ENCODE measurements at regions not wholly inside any gene's neighbourhood (a gene's known extent, or its start where the extent isn't known, plus 50 kb on each side); places are given as distances from the start of the nearest gene placed in this dataset.

DNA sequence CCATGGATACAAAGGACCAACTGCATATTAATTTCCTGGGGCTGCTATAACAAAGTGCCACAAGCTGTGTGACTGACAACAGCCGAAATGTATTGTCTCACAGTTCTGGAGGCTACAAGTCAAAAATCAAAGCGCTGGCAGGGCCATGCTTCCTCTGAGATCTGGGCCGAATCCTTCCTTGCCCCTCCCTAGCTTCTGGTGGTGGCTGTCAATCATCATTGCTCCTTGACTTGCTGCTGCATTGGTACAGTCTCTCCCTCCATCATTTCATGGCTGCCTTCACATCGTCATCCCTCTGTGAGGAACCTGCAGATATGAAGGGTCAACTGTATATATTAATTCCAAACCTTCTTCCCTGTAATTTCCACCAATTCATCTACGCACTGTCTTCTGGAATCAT lies 118.3 kb downstream of the EXOC5 start:
- ATAC-seq (no peak), DNase-seq (ENCODE audit: low read depth, low spot score) (no peak)
- intact Hi-C loops (cut with micrococcal nuclease; ENCODE audit: unreplicated experiment) = no loop called here
- H3K4me1 ChIP-seq (ENCODE audit: control insufficient read depth, insufficient read depth, low read length) = no peaks in the 10 kb centered on the region
- TF ChIP-seq POLR2AphosphoS5 (IDR thresholded peaks at IDR 0.05; ENCODE audit: low read depth, low read length) (no peak), SIN3A (IDR thresholded peaks at IDR 0.05; ENCODE audit: borderline replicate concordance, insufficient read depth, low read depth, low read length) (no peak), TCF7L2 (IDR thresholded peaks at IDR 0.05; ENCODE audit: low read depth, low read length) (no peak)
- TF ChIP-seq, protein P1, sequence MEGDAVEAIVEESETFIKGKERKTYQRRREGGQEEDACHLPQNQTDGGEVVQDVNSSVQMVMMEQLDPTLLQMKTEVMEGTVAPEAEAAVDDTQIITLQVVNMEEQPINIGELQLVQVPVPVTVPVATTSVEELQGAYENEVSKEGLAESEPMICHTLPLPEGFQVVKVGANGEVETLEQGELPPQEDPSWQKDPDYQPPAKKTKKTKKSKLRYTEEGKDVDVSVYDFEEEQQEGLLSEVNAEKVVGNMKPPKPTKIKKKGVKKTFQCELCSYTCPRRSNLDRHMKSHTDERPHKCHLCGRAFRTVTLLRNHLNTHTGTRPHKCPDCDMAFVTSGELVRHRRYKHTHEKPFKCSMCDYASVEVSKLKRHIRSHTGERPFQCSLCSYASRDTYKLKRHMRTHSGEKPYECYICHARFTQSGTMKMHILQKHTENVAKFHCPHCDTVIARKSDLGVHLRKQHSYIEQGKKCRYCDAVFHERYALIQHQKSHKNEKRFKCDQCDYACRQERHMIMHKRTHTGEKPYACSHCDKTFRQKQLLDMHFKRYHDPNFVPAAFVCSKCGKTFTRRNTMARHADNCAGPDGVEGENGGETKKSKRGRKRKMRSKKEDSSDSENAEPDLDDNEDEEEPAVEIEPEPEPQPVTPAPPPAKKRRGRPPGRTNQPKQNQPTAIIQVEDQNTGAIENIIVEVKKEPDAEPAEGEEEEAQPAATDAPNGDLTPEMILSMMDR (IDR thresholded peaks at IDR 0.05) = no peak
- TF ChIP-seq, protein P2, sequence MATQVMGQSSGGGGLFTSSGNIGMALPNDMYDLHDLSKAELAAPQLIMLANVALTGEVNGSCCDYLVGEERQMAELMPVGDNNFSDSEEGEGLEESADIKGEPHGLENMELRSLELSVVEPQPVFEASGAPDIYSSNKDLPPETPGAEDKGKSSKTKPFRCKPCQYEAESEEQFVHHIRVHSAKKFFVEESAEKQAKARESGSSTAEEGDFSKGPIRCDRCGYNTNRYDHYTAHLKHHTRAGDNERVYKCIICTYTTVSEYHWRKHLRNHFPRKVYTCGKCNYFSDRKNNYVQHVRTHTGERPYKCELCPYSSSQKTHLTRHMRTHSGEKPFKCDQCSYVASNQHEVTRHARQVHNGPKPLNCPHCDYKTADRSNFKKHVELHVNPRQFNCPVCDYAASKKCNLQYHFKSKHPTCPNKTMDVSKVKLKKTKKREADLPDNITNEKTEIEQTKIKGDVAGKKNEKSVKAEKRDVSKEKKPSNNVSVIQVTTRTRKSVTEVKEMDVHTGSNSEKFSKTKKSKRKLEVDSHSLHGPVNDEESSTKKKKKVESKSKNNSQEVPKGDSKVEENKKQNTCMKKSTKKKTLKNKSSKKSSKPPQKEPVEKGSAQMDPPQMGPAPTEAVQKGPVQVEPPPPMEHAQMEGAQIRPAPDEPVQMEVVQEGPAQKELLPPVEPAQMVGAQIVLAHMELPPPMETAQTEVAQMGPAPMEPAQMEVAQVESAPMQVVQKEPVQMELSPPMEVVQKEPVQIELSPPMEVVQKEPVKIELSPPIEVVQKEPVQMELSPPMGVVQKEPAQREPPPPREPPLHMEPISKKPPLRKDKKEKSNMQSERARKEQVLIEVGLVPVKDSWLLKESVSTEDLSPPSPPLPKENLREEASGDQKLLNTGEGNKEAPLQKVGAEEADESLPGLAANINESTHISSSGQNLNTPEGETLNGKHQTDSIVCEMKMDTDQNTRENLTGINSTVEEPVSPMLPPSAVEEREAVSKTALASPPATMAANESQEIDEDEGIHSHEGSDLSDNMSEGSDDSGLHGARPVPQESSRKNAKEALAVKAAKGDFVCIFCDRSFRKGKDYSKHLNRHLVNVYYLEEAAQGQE (IDR thresholded peaks at IDR 0.05; ENCODE audit: insufficient read depth in 1 of 2, low read depth in 2 of 2, low read length in 1 of 2) = no peak
- no peak overlapping the region for H3K4me3 ChIP-seq (ENCODE audit: low read depth in 2 of 2, low read length in 2 of 2)
- H3K36me3 ChIP-seq (ENCODE audit: control insufficient read depth, insufficient read depth, low read length) = no peaks in the 10 kb centered on the region
- no peaks in the 10 kb centered on the region for H3K9me3 ChIP-seq (ENCODE audit: control insufficient read depth, insufficient read depth, low read depth, low read length)
- ChIA-PET CTCF (no interaction called here), POLR2A (no interaction called here)
- H3K27me3 ChIP-seq (ENCODE audit: control insufficient read depth, insufficient read depth, low read length) = no peaks in the 10 kb centered on the region; the same call in none of the 2 replicates
- in situ Hi-C loops (cut with HindIII; ENCODE audit: low pct_unique_long_range_greater_than_20kb, low sequenced_read_pairs) = no loop called here
- BruUV-seq (replicated peaks) = no TSS peak
- no peak overlapping the region for H3K27ac ChIP-seq (ENCODE audit: low read length)

DNA sequence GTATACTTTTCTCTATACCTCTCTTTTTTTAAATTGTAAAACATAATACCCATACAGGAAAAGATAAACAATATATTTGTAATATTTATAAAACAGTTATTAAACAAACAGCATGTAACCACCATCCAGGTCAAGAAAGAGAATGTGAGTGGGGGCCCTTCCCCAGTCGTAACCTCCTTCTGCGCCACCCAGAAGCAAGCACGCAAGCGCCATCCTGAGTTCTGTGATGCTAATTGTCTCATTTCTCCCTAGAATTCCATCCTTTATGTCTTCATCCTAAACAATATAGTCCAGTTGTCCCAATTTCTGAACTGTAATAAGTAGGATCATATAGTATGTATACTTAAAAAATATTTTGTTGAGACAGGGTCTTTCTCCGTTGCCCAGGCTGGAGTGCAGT lies 129.5 kb downstream of the EXOC5 start:
- DNase-seq (ENCODE audit: low read depth, low spot score) (no peak), ATAC-seq (no peak)
- no peaks in the 10 kb centered on the region for H3K27me3 ChIP-seq (ENCODE audit: control insufficient read depth, insufficient read depth, low read length)
- intact Hi-C loops (cut with micrococcal nuclease; ENCODE audit: unreplicated experiment) (no loop called here), in situ Hi-C loops (cut with HindIII; ENCODE audit: low pct_unique_long_range_greater_than_20kb, low sequenced_read_pairs) (no loop called here)
- H3K9me3 ChIP-seq (ENCODE audit: control insufficient read depth, insufficient read depth, low read depth, low read length) = no peaks in the 10 kb centered on the region
- no peak overlapping the region for H3K4me3 ChIP-seq (ENCODE audit: low read depth in 2 of 2, low read length in 2 of 2)
- ChIA-PET POLR2A (no interaction called here), CTCF (no interaction called here)
- H3K36me3 ChIP-seq (ENCODE audit: control insufficient read depth, insufficient read depth, low read length) = no peaks in the 10 kb centered on the region
- BruUV-seq (replicated peaks) = no TSS peak
- TF ChIP-seq, protein P2 (IDR thresholded peaks at IDR 0.05; ENCODE audit: insufficient read depth in 1 of 2, low read depth in 2 of 2, low read length in 1 of 2) = no peak
- TF ChIP-seq SIN3A (IDR thresholded peaks at IDR 0.05; ENCODE audit: borderline replicate concordance, insufficient read depth, low read depth, low read length) (no peak), POLR2AphosphoS5 (IDR thresholded peaks at IDR 0.05; ENCODE audit: low read depth, low read length) (no peak), TCF7L2 (IDR thresholded peaks at IDR 0.05; ENCODE audit: low read depth, low read length) (no peak)
- TF ChIP-seq, protein P1 (IDR thresholded peaks at IDR 0.05) = no peak
- H3K4me1 ChIP-seq (ENCODE audit: control insufficient read depth, insufficient read depth, low read length) = no peaks in the 10 kb centered on the region
- no peak overlapping the region for H3K27ac ChIP-seq (ENCODE audit: low read length)
